IPS DF 6.9 (cell line): ENCODE measurements at regions not wholly inside any gene's neighbourhood (a gene's known extent, or its start where the extent isn't known, plus 50 kb on each side); places are given as distances from the start of the nearest gene placed in this dataset.

Experiments
- DNase-seq: peaks from one replicate; pipeline ENCODE4 v3.0.0-alpha.2; 2013; ENCODE audit warnings: low read depth, low spot score
- H3K27ac ChIP-seq: one replicate; pipeline ENCODE4 v1.5.1; 2013; ENCODE audit warnings: low read length, control low read depth
- H3K27me3 ChIP-seq: 2 replicates; pipeline ENCODE4 v1.6.1; 2013; ENCODE audit warnings: mild to moderate bottlenecking, low read length; ENCODE audit not compliant: control insufficient read depth, insufficient read depth
- H3K36me3 ChIP-seq: 2 replicates; pipeline ENCODE4 v1.6.1; 2013; ENCODE audit warnings: low read length; ENCODE audit not compliant: control insufficient read depth, insufficient read depth
- H3K4me1 ChIP-seq: 2 replicates; pipeline ENCODE4 v1.6.1; 2013; ENCODE audit warnings: low read length; ENCODE audit not compliant: control insufficient read depth, insufficient read depth
- H3K4me3 ChIP-seq: 2 replicates; pipeline ENCODE4 v1.5.1; 2013; ENCODE audit warnings: mild to moderate bottlenecking, low read length
- H3K9me3 ChIP-seq: 2 replicates; pipeline ENCODE4 v1.6.1; 2013; ENCODE audit warnings: low read length, inconsistent platforms; ENCODE audit not compliant: control insufficient read depth, insufficient read depth
- WGBS: extraction: QIAGEN DNeasy Blood & Tissue Kit; methylation state at CpG from one replicate; pipeline ENCODE4 v1.1.7; 2013; ENCODE audit warnings: mixed read lengths, missing lambda C conversion rate; ENCODE audit not compliant: insufficient read length, insufficient coverage; 5-methylcytosine and 5-hydroxymethylcytosine counted together

DNA sequence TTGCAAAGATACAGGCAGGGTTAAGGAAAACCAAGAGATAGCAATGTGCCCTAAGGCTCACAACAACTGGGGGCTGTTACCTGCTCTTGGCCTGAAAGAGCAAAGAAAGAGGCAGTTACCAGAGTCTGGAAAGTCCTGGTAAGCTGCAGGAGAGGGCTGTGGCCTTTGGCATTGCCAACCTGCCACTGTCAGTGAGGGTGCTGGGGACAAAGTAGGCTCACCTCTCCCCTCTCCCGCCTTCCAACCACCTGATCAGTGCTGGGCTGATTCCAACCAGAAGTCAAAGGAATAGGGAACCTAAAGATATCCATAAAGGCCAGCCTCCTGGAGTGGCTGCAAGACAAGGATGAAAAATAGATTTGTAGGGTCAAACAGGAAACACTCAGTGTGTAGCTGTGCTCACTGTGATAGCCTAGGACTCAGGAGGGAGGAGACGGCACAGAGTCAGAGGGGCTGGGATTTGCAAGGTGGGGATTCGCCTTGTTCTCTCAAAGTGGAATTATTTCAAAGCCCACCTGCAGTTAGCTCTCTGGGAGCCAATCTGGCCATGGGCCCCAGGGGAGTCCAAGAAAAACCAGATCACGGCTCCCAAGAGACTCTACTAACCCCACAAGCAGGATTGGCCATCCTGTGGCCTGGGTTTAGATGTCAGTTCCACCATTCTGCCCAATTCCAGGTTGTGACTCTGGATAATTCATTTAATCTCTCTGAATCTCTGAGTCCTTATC, 204.0 kb upstream of the BCL6 start:
- Histone ChIP-seq H3K36me3 (no peaks in the 10 kb centered on the region), H3K27ac (no peak overlapping the region), H3K4me1 (no peaks in the 10 kb centered on the region), H3K9me3 (no peaks in the 10 kb centered on the region), H3K27me3 (no peaks in the 10 kb centered on the region), H3K4me3 (no peak overlapping the region)
- WGBS = no CpG with 5 or more reads among the region's 4 CpGs
- DNase-seq = no peak

DNA sequence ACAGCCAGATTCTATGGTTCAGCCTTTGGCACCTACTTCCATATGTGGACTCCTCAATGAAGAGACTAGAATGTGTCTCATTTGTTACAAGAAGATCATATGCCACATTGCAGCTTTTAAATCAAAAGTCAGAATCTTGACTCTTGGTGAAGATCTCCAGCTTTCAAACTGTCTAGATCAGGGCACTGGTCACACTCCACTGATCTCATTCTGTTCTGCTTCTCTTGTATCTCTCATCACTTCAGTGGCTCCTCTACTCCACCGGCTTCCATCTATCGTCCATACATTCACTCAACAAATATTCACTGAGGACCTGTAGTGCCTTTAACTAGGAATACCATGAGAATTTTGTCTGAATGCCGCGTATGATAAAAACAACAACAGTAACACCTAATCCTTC, 203.3 kb upstream of the LPP start:
- no peak overlapping the region for H3K4me3 ChIP-seq
- no peaks in the 10 kb centered on the region for H3K9me3 ChIP-seq
- H3K27ac ChIP-seq = no peak overlapping the region
- H3K36me3 ChIP-seq = no peaks in the 10 kb centered on the region
- DNase-seq = no peak
- H3K27me3 ChIP-seq = no peaks in the 10 kb centered on the region
- no CpG with 5 or more reads among the region's 4 CpGs for WGBS
- H3K4me1 ChIP-seq = no peaks in the 10 kb centered on the region

DNA sequence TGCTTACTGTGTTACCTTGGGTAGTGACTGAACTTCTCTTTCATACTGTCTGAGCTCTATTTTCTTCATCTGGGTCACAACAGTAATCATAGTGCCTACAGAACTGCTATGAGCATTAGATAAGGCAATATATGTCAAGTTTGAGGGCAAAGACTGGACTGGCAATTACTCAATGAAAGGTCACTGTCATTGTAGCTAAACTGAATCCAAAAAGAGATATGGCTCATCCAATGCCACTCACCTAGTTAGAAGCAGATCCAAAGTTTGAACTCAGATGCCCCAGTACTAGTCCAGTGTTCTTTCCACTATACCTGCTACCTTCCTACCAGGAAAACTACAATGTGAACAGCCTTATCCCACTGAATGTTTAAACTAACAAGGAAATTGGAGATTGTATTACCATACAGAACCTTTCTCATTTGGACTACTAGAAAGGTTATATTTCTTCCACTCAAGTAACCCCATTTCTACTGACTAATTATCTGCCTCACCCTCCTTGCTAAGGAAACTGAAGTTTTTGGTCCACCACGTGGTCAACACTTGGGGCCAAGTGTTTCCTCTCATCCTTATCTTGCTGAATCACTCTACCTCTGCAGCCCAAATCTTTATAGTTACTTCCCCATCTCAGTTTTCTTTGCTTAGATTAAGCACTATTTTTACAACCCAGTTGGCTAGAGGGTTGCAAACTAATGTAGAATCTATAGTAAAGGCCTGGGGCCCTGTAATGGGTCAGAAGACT, 202.3 kb upstream of the LPP start:
- no CpG with 5 or more reads among the region's 1 CpG for WGBS
- no peaks in the 10 kb centered on the region for H3K9me3 ChIP-seq
- no peaks in the 10 kb centered on the region for H3K4me1 ChIP-seq
- no peaks in the 10 kb centered on the region for H3K27me3 ChIP-seq
- no peaks in the 10 kb centered on the region for H3K36me3 ChIP-seq
- no peak for DNase-seq
- H3K27ac ChIP-seq = no peak overlapping the region
- H3K4me3 ChIP-seq = no peak overlapping the region

DNA sequence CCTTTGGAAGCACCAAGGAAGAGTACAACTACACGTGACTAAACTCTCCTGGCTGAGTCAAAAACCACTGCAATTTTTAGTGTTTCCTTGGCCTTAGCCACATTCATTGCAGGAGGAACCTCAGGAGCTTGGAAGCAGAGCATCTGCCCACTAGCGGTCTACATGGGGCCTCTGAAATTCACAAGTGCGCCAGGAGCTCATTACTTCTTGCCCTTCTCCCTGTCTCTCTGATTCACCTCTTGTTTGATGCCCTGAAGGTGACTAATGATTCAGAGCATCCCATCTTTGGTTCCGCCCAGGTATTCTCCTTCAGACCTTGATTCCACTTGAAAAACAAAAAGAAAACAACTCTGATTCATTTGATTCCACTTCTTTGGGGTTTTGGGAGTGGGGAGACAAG, 201.1 kb upstream of the LPP start:
- no peak overlapping the region for H3K4me3 ChIP-seq
- H3K4me1 ChIP-seq = no peaks in the 10 kb centered on the region
- DNase-seq = no peak
- H3K9me3 ChIP-seq = no peaks in the 10 kb centered on the region
- H3K27me3 ChIP-seq = no peaks in the 10 kb centered on the region
- no CpG with 5 or more reads among the region's 4 CpGs for WGBS
- no peaks in the 10 kb centered on the region for H3K36me3 ChIP-seq
- H3K27ac ChIP-seq = no peak overlapping the region

DNA sequence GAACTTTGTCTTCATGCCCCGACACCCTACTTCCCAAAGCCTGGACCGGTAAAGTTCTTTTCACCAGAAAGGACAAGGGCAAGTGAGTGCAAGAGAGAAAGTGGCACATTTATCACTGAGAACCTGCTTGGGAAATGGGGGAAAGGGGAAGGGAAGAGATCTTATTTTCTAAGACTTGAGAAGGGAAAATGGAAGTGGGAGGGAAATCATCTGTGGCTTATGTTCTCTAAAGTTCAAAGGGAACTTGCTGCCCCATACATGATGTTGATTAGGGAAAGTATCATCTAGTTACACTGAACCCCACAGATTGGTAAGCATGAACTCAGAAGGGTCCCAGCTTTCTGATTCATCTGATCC, 199.5 kb upstream of the LPP start:
- no CpG with 5 or more reads among the region's 2 CpGs for WGBS
- H3K4me1 ChIP-seq = no peaks in the 10 kb centered on the region
- H3K27ac ChIP-seq = no peak overlapping the region
- no peaks in the 10 kb centered on the region for H3K36me3 ChIP-seq
- no peak overlapping the region for H3K4me3 ChIP-seq
- H3K27me3 ChIP-seq = no peaks in the 10 kb centered on the region
- no peak for DNase-seq
- no peaks in the 10 kb centered on the region for H3K9me3 ChIP-seq

DNA sequence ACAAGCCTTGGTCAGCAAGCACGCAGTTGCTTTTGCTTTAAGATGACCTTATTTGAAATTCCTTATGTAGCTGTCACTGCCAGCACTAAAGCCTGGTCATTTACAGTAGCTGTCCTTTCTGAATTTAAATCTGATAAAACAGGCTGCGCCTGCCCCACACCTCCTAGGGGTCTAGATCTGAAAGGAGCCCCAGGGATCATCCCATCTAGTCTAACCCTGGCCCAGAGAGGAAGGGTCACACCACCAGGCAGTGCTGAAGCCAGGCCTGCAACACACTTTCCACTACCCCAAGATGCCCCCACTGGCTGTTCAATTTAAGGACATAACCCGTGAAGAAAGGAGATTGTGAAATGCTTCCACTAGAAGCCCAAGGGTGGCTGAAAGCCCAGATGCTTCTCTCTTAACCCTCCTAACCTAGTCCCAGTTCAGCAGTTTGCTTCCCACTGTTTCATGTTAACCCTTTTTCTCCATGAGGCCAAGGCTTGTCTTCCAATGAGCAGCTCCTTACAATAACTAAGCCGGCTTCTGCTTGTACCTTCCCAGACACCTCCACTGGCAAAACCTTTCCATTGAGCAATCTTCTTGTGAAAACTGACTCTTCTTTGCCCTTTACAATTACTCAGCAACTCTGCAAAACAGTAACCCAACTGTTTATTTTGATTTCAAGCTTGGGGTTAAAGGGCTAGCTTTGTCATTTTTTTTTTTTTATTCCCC, 198.9 kb upstream of the LPP start:
- no peak for DNase-seq
- no peaks in the 10 kb centered on the region for H3K9me3 ChIP-seq
- H3K4me3 ChIP-seq = no peak overlapping the region
- H3K4me1 ChIP-seq = no peaks in the 10 kb centered on the region
- no CpG with 5 or more reads among the region's 4 CpGs for WGBS
- H3K27me3 ChIP-seq = no peaks in the 10 kb centered on the region
- no peak overlapping the region for H3K27ac ChIP-seq
- no peaks in the 10 kb centered on the region for H3K36me3 ChIP-seq

DNA sequence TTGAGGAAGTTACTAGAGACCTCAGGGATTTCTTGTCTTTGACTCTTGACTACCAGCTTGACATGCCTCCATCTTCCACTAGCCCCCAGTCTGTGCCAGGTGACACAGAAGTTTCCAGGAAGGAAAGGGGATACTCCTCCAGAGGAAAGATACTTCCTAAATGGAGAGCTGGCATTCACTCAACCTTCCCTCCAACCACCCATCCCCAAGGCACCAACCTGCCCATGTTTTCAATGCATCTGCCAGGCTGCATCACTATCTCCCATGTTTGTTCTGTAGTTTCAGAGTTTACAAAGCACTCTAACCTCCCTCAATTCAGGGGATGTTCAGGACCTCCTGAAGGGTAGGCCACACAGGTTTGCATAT, 198.4 kb upstream of the LPP start:
- no peaks in the 10 kb centered on the region for H3K27me3 ChIP-seq
- no peak for DNase-seq
- no peak overlapping the region for H3K27ac ChIP-seq
- H3K36me3 ChIP-seq = no peaks in the 10 kb centered on the region
- no peaks in the 10 kb centered on the region for H3K9me3 ChIP-seq
- H3K4me1 ChIP-seq = no peaks in the 10 kb centered on the region
- no peak overlapping the region for H3K4me3 ChIP-seq

DNA sequence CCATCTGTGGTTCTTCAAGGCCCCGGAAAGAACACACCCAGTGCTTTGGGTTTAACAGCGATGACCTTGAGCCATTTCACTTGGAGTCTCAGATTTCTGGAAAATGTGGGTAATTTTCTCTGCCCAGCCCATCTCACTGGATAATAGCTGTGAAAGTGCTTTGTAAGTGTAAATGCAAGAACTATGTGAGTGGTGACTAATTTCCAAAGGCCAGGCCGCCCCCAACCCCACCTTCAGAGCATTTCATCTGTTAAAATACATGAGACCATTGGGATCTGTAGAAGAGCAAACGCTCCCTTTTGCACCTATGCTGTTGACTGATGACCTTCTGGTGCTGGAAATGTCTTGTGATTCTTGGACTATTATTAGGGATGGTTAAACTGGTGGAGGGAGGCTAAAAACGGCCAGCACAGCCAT, 196.8 kb upstream of the LPP start:
- H3K27ac ChIP-seq = no peak overlapping the region
- H3K27me3 ChIP-seq = no peaks in the 10 kb centered on the region
- no CpG with 5 or more reads among the region's 5 CpGs for WGBS
- DNase-seq = no peak
- no peaks in the 10 kb centered on the region for H3K4me1 ChIP-seq
- no peak overlapping the region for H3K4me3 ChIP-seq
- no peaks in the 10 kb centered on the region for H3K36me3 ChIP-seq
- H3K9me3 ChIP-seq = no peaks in the 10 kb centered on the region

DNA sequence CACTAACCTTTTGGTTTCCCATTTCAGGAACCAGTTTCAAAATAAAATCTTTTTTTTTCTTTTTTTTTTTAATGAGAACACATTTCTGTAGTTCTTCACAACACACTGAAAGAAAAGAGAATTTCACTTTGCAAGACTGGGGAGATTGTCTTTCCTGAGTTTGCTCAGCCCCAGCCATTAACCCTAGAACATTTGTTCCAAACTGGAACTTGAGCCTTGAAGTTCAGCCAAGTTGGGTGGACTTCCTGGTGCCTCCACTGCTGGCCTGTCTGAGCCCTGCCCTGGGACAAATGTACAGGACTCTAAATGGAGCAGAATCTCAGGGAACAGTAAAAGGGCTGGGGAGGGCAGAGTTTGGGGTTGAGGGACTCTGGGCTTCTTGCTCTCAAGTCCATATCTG, 196.4 kb upstream of the LPP start:
- H3K27ac ChIP-seq = no peak overlapping the region
- H3K9me3 ChIP-seq = no peaks in the 10 kb centered on the region
- no peaks in the 10 kb centered on the region for H3K27me3 ChIP-seq
- DNase-seq = no peak
- no peaks in the 10 kb centered on the region for H3K36me3 ChIP-seq
- H3K4me3 ChIP-seq = no peak overlapping the region
- H3K4me1 ChIP-seq = no peaks in the 10 kb centered on the region

DNA sequence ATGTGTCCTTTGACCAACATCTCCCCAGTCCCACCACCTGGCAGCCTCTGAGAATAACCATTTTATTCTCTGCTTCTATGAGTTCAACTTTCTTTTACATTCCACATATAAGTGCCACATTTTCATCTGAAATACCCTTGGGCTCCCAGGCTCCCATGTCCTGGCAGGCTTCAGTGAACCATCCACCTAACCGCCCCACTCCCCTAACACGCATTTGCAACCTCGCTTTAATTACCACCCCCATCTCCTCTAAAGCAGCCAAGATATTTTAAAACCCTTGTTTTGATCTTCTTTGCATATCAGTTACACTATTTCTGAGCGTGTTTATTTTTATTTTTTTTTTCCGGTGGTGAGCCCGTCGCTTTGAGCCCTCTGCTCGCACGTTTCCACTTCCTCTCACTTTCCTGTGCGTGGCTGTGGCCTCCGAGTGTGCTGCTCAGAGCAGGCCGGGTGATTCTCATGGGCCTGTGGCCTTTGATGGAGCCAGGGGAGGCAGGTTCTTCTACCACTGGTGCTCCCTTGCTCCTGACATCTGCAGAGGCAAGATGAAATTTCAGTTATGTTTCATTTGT, 195.4 kb upstream of the LPP start:
- H3K4me1 ChIP-seq = peaks cover 2% of the 10 kb centered on the region; the same call in 1 of the 2 replicates
- WGBS = 100% methylated on average over 3 of the region's 12 CpGs
- no peaks in the 10 kb centered on the region for H3K27me3 ChIP-seq
- no peak for DNase-seq
- no peak overlapping the region for H3K27ac ChIP-seq
- H3K9me3 ChIP-seq = no peaks in the 10 kb centered on the region
- H3K4me3 ChIP-seq = no peak overlapping the region
- no peaks in the 10 kb centered on the region for H3K36me3 ChIP-seq
